ENCODE measurements at regions not wholly inside any gene's neighbourhood (a gene's known extent, or its start where the extent isn't known, plus 50 kb on each side); places are given as distances from the start of the nearest gene placed in this dataset.

- TF ChIP-seq REST (IDR thresholded peaks at IDR 0.05) (no peak), MAX (IDR thresholded peaks at IDR 0.05) (no peak), CTCF (IDR thresholded peaks at IDR 0.05; ENCODE audit: low read depth, low read length, missing input control) (no peak), JUND (IDR thresholded peaks at IDR 0.05) (no peak)
These were observed 87.8 kb downstream of the HFE start for GRCh38 chr6:26175033-26175427.

Data from liver (tissue), 3 donors.